CD8-positive, alpha-beta memory T cell (primary cell): ENCODE measurements at regions not wholly inside any gene's neighbourhood (a gene's known extent, or its start where the extent isn't known, plus 50 kb on each side); places are given as distances from the start of the nearest gene placed in this dataset.
A peak's percentile ranks its signal among the peaks of the same experiment; 100 is the strongest.

ENCODE experiments used
- CTCF ChIA-PET: fragments of 350-600 bp; sonication (Branson Sonifier 250); formaldehyde crosslinking; loops from one replicate; lab custom pipeline; 2021; ENCODE audit warnings: antibody characterized with exemption; lab: Charles Lee
- POLR2A ChIA-PET: fragments of 350-600 bp; sonication (Branson Sonifier 250); formaldehyde crosslinking; loops from one replicate; lab custom pipeline; 2021; ENCODE audit warnings: antibody characterized with exemption; lab: Charles Lee
- DNase-seq, 5 donors: peaks; one replicate each; pipeline versions ENCODE4 v3.0.0 to v3.0.0-alpha.2; 2020 to 2022; ENCODE audit warnings: mixed read lengths in 1 of 5
- H3K27ac ChIP-seq: one replicate; pipeline ENCODE4 v1.7.0; 2013; ENCODE audit warnings: low read depth, mild to moderate bottlenecking, low read length, moderate library complexity
- H3K27me3 ChIP-seq: 2 replicates; pipeline ENCODE4 v1.7.0; 2013; ENCODE audit warnings: low read length, mild to moderate bottlenecking; ENCODE audit not compliant: insufficient read depth, poor library complexity, severe bottlenecking
- H3K36me3 ChIP-seq: 2 replicates; pipeline ENCODE4 v1.7.0; 2013; ENCODE audit warnings: mild to moderate bottlenecking, low read length, moderate library complexity; ENCODE audit not compliant: insufficient read depth
- H3K4me1 ChIP-seq: 2 replicates; pipeline ENCODE4 v1.7.0; 2013; ENCODE audit warnings: mild to moderate bottlenecking, low read length, moderate library complexity; ENCODE audit not compliant: insufficient read depth
- H3K4me3 ChIP-seq: 2 replicates; pipeline ENCODE4 v1.7.0; 2013; ENCODE audit warnings: mild to moderate bottlenecking, low read length
- H3K9me3 ChIP-seq: 2 replicates; pipeline ENCODE4 v1.7.0; 2013; ENCODE audit warnings: mild to moderate bottlenecking, low read length
- H3K27ac Mint-ChIP-seq, 8 donors: one replicate each; pipeline ENCODE4 v1.8.0; 2020 to 2021; ENCODE audit warnings: mixed read lengths in 8 of 8, mild to moderate bottlenecking in 6 of 8, inconsistent platforms in 3 of 8, moderate library complexity in 3 of 8
- H3K27me3 Mint-ChIP-seq, 2 donors: one replicate each; pipeline ENCODE4 v1.8.0; 2020 to 2021; ENCODE audit warnings: mixed read lengths in 2 of 2, mild to moderate bottlenecking in 1 of 2, moderate library complexity in 1 of 2
- H3K36me3 Mint-ChIP-seq, 3 donors: one replicate each; pipeline ENCODE4 v1.8.0; 2020 to 2021; ENCODE audit warnings: mixed read lengths in 3 of 3, inconsistent platforms in 1 of 3, mild to moderate bottlenecking in 1 of 3
- H3K4me1 Mint-ChIP-seq, 3 donors: one replicate each; pipeline ENCODE4 v1.8.0; 2020 to 2021; ENCODE audit warnings: mixed read lengths in 3 of 3, inconsistent platforms in 1 of 3, mild to moderate bottlenecking in 1 of 3
- H3K4me3 Mint-ChIP-seq, 7 donors: one replicate each; pipeline ENCODE4 v1.8.0; 2020 to 2021; ENCODE audit warnings: mixed read lengths in 7 of 7, mild to moderate bottlenecking in 6 of 7, moderate library complexity in 4 of 7, inconsistent platforms in 2 of 7
- H3K9me3 Mint-ChIP-seq, 5 donors: one replicate each; pipeline ENCODE4 v1.8.0; 2020 to 2022; ENCODE audit warnings: mixed read lengths in 5 of 5, mild to moderate bottlenecking in 3 of 5, moderate library complexity in 2 of 5, inconsistent platforms in 1 of 5

- ChIA-PET POLR2A (no interaction called here), CTCF (no interaction called here)
- H3K9me3 ChIP-seq, result no peaks in the 10 kb centered on the region
- Mint-ChIP-seq H3K27ac (no peak overlapping the region), H3K4me3 (no peak overlapping the region), H3K4me1 (peaks cover 5 to 14% (median 11%) of the 10 kb centered on the region in 3 donors), H3K36me3 (no peaks in the 10 kb centered on the region), H3K9me3 (no peaks in the 10 kb centered on the region), H3K27me3 (no peaks in the 10 kb centered on the region)
- no peaks in the 10 kb centered on the region for H3K27me3 ChIP-seq
- H3K4me1 ChIP-seq, result no peaks in the 10 kb centered on the region
- H3K36me3 ChIP-seq, result no peaks in the 10 kb centered on the region
- DNase-seq, result no peak
- H3K4me3 ChIP-seq, result no peak overlapping the region
- no peak overlapping the region for H3K27ac ChIP-seq
Observed at GRCh38 chr16:72471317-72471924, 299.5 kb upstream of the PMFBP1 start.

- H3K36me3 ChIP-seq, result no peaks in the 10 kb centered on the region
Observed at GRCh38 chr16:72470541-72470940, 298.6 kb upstream of the PMFBP1 start.

DNA sequence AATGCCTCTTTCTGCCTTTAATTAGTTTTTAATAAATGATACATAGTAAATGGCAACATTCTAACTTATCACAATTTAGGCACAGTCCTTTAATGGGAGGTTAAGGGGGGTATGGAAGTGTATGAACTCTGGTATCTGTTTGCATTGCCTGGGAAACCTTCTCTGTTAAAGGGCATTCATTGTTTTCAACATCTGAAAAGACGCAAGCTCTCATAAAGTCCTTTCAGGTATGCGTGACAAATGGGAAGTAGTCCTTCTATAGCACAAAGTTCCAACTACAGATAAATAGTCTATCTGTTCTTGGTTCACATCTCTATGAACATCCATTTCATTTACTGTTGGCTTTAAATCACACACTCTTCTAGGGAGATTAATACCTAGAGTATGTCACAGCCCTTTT, 298.0 kb upstream of the PMFBP1 start:
- H3K27me3 Mint-ChIP-seq, result no peaks in the 10 kb centered on the region
- H3K27me3 ChIP-seq, result no peaks in the 10 kb centered on the region
- no peak for DNase-seq
- no peaks in the 10 kb centered on the region for H3K36me3 Mint-ChIP-seq
- no peak overlapping the region for H3K4me3 ChIP-seq
- ChIA-PET POLR2A (no interaction called here), CTCF (no interaction called here)
- H3K4me1 ChIP-seq, result no peaks in the 10 kb centered on the region
- H3K36me3 ChIP-seq, result no peaks in the 10 kb centered on the region
- no peaks in the 10 kb centered on the region for H3K9me3 ChIP-seq
- no peak overlapping the region for H3K27ac ChIP-seq
- no peaks in the 10 kb centered on the region for H3K9me3 Mint-ChIP-seq
- H3K27ac Mint-ChIP-seq, result no peak overlapping the region
- H3K4me3 Mint-ChIP-seq, result no peak overlapping the region
- H3K4me1 Mint-ChIP-seq, result peaks cover 5 to 12% (median 7%) of the 10 kb centered on the region in 3 donors

More at GRCh38 chr16:72470541-72470940, 298.6 kb upstream of the PMFBP1 start:
- DNase-seq, result no peak
- no peaks in the 10 kb centered on the region for H3K9me3 ChIP-seq
- H3K4me1 ChIP-seq, result no peaks in the 10 kb centered on the region
- no peak overlapping the region for H3K27ac ChIP-seq
- Mint-ChIP-seq H3K36me3 (no peaks in the 10 kb centered on the region), H3K27me3 (no peaks in the 10 kb centered on the region), H3K9me3 (no peaks in the 10 kb centered on the region), H3K4me1 (peaks cover 5 to 14% (median 9%) of the 10 kb centered on the region in 3 donors), H3K4me3 (no peak overlapping the region), H3K27ac (no peak overlapping the region)
- POLR2A ChIA-PET, result no interaction called here
- CTCF ChIA-PET, result no interaction called here
- no peak overlapping the region for H3K4me3 ChIP-seq
- H3K27me3 ChIP-seq, result no peaks in the 10 kb centered on the region

- H3K4me1 ChIP-seq, result no peaks in the 10 kb centered on the region
- H3K9me3 ChIP-seq, result no peaks in the 10 kb centered on the region
- H3K36me3 ChIP-seq, result no peaks in the 10 kb centered on the region
- H3K4me3 Mint-ChIP-seq, result no peak overlapping the region
- H3K9me3 Mint-ChIP-seq, result no peaks in the 10 kb centered on the region
- no peak for DNase-seq
- H3K4me3 ChIP-seq, result no peak overlapping the region
- no peak overlapping the region for H3K27ac ChIP-seq
- no peaks in the 10 kb centered on the region for H3K27me3 ChIP-seq
- H3K27me3 Mint-ChIP-seq, result peaks cover 0 to 2% of the 10 kb centered on the region in 2 donors
- ChIA-PET CTCF (no interaction called here), POLR2A (no interaction called here)
- H3K36me3 Mint-ChIP-seq, result peaks cover 0 to 4% (median 0%) of the 10 kb centered on the region in 3 donors
- no peak overlapping the region for H3K27ac Mint-ChIP-seq
- no peaks in the 10 kb centered on the region for H3K4me1 Mint-ChIP-seq
Observed at GRCh38 chr16:72468582-72468981, 296.6 kb upstream of the PMFBP1 start.

DNA sequence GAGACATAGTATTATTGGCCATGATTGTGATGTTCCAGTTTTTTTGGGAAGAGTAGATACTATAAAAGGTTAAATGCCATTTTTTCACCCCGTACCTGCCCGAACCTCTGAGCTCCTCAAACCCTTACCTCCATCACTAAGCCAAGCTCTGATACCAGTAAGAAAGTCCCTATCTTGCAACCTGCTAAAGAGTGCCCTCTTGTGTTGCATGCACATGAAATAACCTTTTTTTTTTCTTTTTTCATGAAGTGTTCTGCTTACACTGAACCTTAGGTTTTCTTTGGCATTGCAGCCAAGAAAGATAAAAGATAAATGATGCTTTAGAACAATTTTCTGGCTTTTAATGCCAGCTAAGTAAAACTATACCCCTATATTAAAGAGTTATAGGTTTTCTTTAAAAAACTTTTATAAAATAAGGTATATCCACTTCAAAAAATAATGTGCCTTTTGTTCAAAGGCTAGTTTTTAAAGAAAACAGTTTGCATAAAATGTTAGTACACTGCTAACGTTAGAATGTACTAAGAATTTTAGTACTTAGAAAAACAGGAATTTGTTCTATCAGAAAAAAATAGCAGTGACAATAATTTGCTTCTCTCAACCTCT, 295.3 kb upstream of the PMFBP1 start:
- Histone ChIP-seq H3K36me3 (no peaks in the 10 kb centered on the region), H3K4me3 (no peak overlapping the region), H3K9me3 (no peaks in the 10 kb centered on the region), H3K27me3 (no peaks in the 10 kb centered on the region), H3K27ac (no peak overlapping the region), H3K4me1 (no peaks in the 10 kb centered on the region)
- ChIA-PET CTCF (no interaction called here), POLR2A (no interaction called here)
- Mint-ChIP-seq H3K36me3 (peaks cover 0 to 4% (median 0%) of the 10 kb centered on the region in 3 donors), H3K4me3 (no peak overlapping the region), H3K9me3 (peaks cover 0 to 5% (median 0%) of the 10 kb centered on the region in 5 donors), H3K27me3 (peaks cover 0 to 2% of the 10 kb centered on the region in 2 donors), H3K27ac (peak overlapping the region in 1 of 8 donors; percentile 39), H3K4me1 (peaks cover 0 to 5% (median 3%) of the 10 kb centered on the region in 3 donors)
- DNase-seq, result no peak

DNA sequence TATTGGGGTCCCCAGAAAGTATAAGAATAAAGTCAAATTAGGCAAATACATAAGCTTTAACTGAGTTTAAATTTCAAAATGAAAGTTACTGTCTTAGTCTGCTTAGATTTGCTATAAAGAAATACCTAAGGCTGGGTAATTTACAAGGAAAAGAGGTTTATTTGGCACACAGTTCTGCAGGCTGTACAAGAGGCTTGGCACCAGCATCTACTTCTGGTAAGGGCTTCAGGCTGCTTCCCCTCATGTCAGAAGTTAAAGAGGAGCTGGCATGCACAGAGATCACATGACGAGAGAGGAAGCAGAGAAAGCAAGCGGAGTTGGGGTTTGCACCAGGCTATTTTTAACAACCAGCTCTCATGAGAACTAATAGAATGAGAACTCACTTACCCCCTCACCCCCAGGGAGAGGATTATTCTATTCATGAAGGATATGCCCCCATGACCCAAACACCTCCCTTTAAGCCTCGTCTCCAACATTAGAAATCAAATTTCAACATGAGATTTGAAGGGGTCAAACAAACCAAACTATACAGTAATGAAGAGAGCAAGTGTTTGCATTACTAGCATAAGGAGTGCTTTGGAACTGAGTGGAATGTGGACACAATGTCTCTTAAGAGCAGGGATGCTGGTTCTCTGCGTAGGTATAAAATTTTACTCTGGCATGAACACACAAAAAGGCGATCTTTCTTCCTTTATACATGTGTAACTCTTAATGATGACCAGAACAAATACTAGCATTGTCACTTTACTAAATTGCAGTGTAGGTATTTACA, 292.8 kb upstream of the PMFBP1 start:
- Histone ChIP-seq H3K27ac (no peak overlapping the region), H3K27me3 (no peaks in the 10 kb centered on the region), H3K9me3 (no peaks in the 10 kb centered on the region), H3K36me3 (no peaks in the 10 kb centered on the region), H3K4me1 (no peaks in the 10 kb centered on the region), H3K4me3 (no peak overlapping the region)
- POLR2A ChIA-PET, result no interaction called here
- Mint-ChIP-seq H3K4me1 (peaks cover 0 to 5% (median 3%) of the 10 kb centered on the region in 3 donors), H3K27me3 (peaks cover 0 to 2% of the 10 kb centered on the region in 2 donors), H3K36me3 (peaks cover 0 to 4% (median 0%) of the 10 kb centered on the region in 3 donors), H3K9me3 (peaks cover 0 to 5% (median 0%) of the 10 kb centered on the region in 5 donors), H3K4me3 (no peak overlapping the region), H3K27ac (no peak overlapping the region)
- no peak for DNase-seq
- CTCF ChIA-PET, result no interaction called here

DNA sequence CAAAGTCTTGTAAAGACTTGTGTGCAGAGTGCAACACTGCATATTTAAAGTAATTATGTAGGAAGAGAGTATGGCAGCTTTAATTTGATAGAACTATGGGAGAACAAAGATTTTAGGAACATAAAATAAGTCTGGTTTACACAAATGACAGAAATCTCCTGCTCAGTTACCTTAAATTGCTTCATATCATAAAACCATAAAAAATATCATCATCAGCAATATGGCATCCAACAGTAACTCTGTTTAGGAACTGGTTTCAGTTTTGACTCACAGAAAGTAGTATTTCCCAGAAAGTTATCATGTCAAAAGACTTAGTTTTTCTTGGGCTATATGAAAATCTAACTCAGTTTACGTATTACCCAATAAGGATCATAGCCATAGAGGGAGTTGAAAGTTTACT, 292.1 kb upstream of the PMFBP1 start:
- Histone ChIP-seq H3K4me1 (no peaks in the 10 kb centered on the region), H3K4me3 (no peak overlapping the region), H3K36me3 (no peaks in the 10 kb centered on the region), H3K27me3 (no peaks in the 10 kb centered on the region), H3K27ac (no peak overlapping the region), H3K9me3 (no peaks in the 10 kb centered on the region)
- no peak for DNase-seq
- ChIA-PET CTCF (no interaction called here), POLR2A (no interaction called here)
- Mint-ChIP-seq H3K9me3 (peaks cover 0 to 5% (median 0%) of the 10 kb centered on the region in 5 donors), H3K4me3 (no peak overlapping the region), H3K4me1 (peaks cover 0 to 5% (median 3%) of the 10 kb centered on the region in 3 donors), H3K27ac (no peak overlapping the region), H3K36me3 (peaks cover 0 to 4% (median 0%) of the 10 kb centered on the region in 3 donors), H3K27me3 (peaks cover 0 to 2% of the 10 kb centered on the region in 2 donors)

GRCh38 chr16:72458035-72458434, 286.1 kb upstream of the PMFBP1 start:
- Mint-ChIP-seq H3K4me1 (peaks cover 0 to 3% (median 2%) of the 10 kb centered on the region in 3 donors), H3K9me3 (peaks cover 15 to 29% (median 27%) of the 10 kb centered on the region in 5 donors), H3K27ac (no peak overlapping the region), H3K36me3 (peaks cover 0 to 22% (median 3%) of the 10 kb centered on the region in 3 donors), H3K27me3 (peaks cover 0 to 1% of the 10 kb centered on the region in 2 donors), H3K4me3 (no peak overlapping the region)
- H3K27me3 ChIP-seq, result no peaks in the 10 kb centered on the region
- no peak overlapping the region for H3K4me3 ChIP-seq
- ChIA-PET POLR2A (no interaction called here), CTCF (no interaction called here)
- H3K27ac ChIP-seq, result no peak overlapping the region
- DNase-seq, result no peak
- H3K36me3 ChIP-seq, result no peaks in the 10 kb centered on the region
- H3K4me1 ChIP-seq, result no peaks in the 10 kb centered on the region
- H3K9me3 ChIP-seq, result no peaks in the 10 kb centered on the region
